ENCODE measurements at regions not wholly inside any gene's neighbourhood (a gene's known extent, or its start where the extent isn't known, plus 50 kb on each side); places are given as distances from the start of the nearest gene placed in this dataset.

DNA sequence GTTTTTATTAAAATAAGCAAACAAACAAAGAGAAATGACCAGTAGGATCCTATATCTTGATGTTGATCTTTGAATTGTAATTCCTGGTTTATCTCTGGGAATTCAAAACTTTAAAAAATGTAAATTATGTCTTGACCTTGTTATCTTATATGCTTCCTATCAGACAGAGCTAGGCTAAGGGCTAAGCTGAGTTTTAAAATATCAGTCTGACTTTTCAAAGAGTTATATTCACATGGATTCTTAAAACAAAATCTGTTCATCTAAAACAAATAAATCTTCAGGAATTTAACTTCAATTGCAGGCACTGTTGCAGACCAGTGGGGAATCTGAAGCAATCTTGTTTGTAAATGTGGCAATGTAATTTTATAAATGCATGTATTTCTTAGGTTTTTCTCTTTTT is 1144.1 kb downstream of the LRFN5 start:
- TF ChIP-seq CTCF (conservative IDR thresholded peaks at IDR 0.05), result no peak
- no peak for TF ChIP-seq ZFX (IDR thresholded peaks at IDR 0.05)
